OCI-LY7 (cell line): ENCODE measurements at regions not wholly inside any gene's neighbourhood (a gene's known extent, or its start where the extent isn't known, plus 50 kb on each side); places are given as distances from the start of the nearest gene placed in this dataset.

ENCODE experiments used
- BruUV-seq: library from RNA; stranded (reverse); fragments of 400-500 nt; replicated peaks from 2 replicates; lab custom pipeline; 2021; lab: Mats Ljungman, UMichigan
- CTCF ChIA-PET: fragments of 300-600 bp; sonication (Branson Sonifier 250); formaldehyde crosslinking; loops from one replicate; lab custom pipeline; 2022; ENCODE audit warnings: antibody characterized with exemption; ENCODE audit not compliant: unreplicated experiment; lab: Charles Lee
- POLR2A ChIA-PET: fragments of 300-600 bp; sonication (Branson Sonifier 250); formaldehyde crosslinking; loops from one replicate; lab custom pipeline; 2022; ENCODE audit warnings: antibody characterized with exemption; lab: Charles Lee
- DNase-seq: peaks from one replicate; pipeline ENCODE4 v3.0.0-alpha.2; 2015; ENCODE audit warnings: low spot score
- H2AFZ ChIP-seq: fragments of 200-600 bp; sonication (generic), shearing (Covaris generic); 2 replicates; pipeline ENCODE4 v1.6.1; 2014; ENCODE audit warnings: mild to moderate bottlenecking, antibody characterized with exemption, low read length, moderate library complexity
- H3K27ac ChIP-seq: fragments of 200-600 bp; sonication (generic); 2 replicates; pipeline ENCODE4 v1.5.1; 2014; ENCODE audit warnings: mixed run types, low read depth, mild to moderate bottlenecking, moderate library complexity, low read length, inconsistent platforms; ENCODE audit not compliant: poor library complexity, severe bottlenecking
- H3K36me3 ChIP-seq: fragments of 200-600 bp; sonication (generic); 2 replicates; pipeline ENCODE4 v1.6.1; 2014; ENCODE audit warnings: mild to moderate bottlenecking, antibody characterized with exemption, low read length, moderate library complexity, mixed read lengths; ENCODE audit not compliant: insufficient read depth
- H3K4me1 ChIP-seq: fragments of 200-600 bp; sonication (generic); 2 replicates; pipeline ENCODE4 v1.5.1; 2014; ENCODE audit warnings: mild to moderate bottlenecking, low read length; ENCODE audit not compliant: insufficient read depth, poor library complexity, severe bottlenecking
- H3K4me2 ChIP-seq: fragments of 200-600 bp; sonication (generic); 2 replicates; pipeline ENCODE4 v1.6.1; 2014; ENCODE audit warnings: mild to moderate bottlenecking, low read length
- H3K4me3 ChIP-seq: fragments of 200-600 bp; sonication (generic); 2 replicates; pipeline ENCODE4 v1.5.1; 2014; ENCODE audit warnings: mild to moderate bottlenecking, low read depth, low read length; ENCODE audit not compliant: poor library complexity, severe bottlenecking
- H3K79me2 ChIP-seq: fragments of 200-600 bp; sonication (generic); 2 replicates; pipeline ENCODE4 v1.6.1; 2016; ENCODE audit warnings: low read depth, mild to moderate bottlenecking, low read length, moderate library complexity, mixed read lengths; ENCODE audit not compliant: insufficient read depth
- H3K9me2 ChIP-seq: fragments of 200-600 bp; sonication (generic); 2 replicates; pipeline ENCODE4 v1.6.1; 2016; ENCODE audit warnings: mild to moderate bottlenecking, low read length, mixed read lengths; ENCODE audit not compliant: insufficient read depth
- H3K9me3 ChIP-seq: fragments of 200-600 bp; sonication (generic); 2 replicates; pipeline ENCODE4 v1.6.1; 2014; ENCODE audit warnings: mild to moderate bottlenecking, mixed run types, low read length, mixed read lengths
- H4K20me1 ChIP-seq: fragments of 200-600 bp; sonication (generic); 2 replicates; pipeline ENCODE4 v1.6.1; 2014; ENCODE audit warnings: mild to moderate bottlenecking, antibody characterized with exemption, low read length, moderate library complexity, mixed read lengths; ENCODE audit not compliant: insufficient read depth
- EZH2phosphoT487 ChIP-seq: fragments of 200-600 bp; sonication (generic); IDR thresholded peaks from 2 replicates; pipeline ENCODE4 v1.6.1; 2018; ENCODE audit warnings: low read depth, borderline replicate concordance, mild to moderate bottlenecking, mixed run types, antibody characterized with exemption, low read length, moderate library complexity, mixed read lengths
- intact Hi-C: fragments of 100-400 bp; cut with micrococcal nuclease; formaldehyde crosslinking; loops from one replicate; pipeline ENCODE4 v1.10.0; 2022; ENCODE audit not compliant: unreplicated experiment
- TF ChIP-seq, protein P1 (sequence below): fragments of 200-600 bp; sonication (generic); conservative IDR thresholded peaks from 2 replicates; pipeline ENCODE4 v1.5.1; 2014; ENCODE audit warnings: mild to moderate bottlenecking, antibody characterized with exemption, low read length, moderate library complexity, mixed read lengths

- H3K9me2 ChIP-seq = no peaks in the 10 kb centered on the region
- no TSS peak for BruUV-seq
- no peaks in the 10 kb centered on the region for H3K4me1 ChIP-seq
- H3K4me2 ChIP-seq = no peak overlapping the region
- H4K20me1 ChIP-seq = no peaks in the 10 kb centered on the region
- no peak for DNase-seq
- H3K4me3 ChIP-seq = no peak overlapping the region
- intact Hi-C loops = no loop called here
- no peak overlapping the region for H3K27ac ChIP-seq
- no peak overlapping the region for H2AFZ ChIP-seq
- no peaks in the 10 kb centered on the region for H3K36me3 ChIP-seq
- H3K9me3 ChIP-seq = no peaks in the 10 kb centered on the region
- no peaks in the 10 kb centered on the region for H3K79me2 ChIP-seq
- TF ChIP-seq EZH2phosphoT487 = no peak
- TF ChIP-seq, protein P1, sequence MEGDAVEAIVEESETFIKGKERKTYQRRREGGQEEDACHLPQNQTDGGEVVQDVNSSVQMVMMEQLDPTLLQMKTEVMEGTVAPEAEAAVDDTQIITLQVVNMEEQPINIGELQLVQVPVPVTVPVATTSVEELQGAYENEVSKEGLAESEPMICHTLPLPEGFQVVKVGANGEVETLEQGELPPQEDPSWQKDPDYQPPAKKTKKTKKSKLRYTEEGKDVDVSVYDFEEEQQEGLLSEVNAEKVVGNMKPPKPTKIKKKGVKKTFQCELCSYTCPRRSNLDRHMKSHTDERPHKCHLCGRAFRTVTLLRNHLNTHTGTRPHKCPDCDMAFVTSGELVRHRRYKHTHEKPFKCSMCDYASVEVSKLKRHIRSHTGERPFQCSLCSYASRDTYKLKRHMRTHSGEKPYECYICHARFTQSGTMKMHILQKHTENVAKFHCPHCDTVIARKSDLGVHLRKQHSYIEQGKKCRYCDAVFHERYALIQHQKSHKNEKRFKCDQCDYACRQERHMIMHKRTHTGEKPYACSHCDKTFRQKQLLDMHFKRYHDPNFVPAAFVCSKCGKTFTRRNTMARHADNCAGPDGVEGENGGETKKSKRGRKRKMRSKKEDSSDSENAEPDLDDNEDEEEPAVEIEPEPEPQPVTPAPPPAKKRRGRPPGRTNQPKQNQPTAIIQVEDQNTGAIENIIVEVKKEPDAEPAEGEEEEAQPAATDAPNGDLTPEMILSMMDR = no peak
- CTCF ChIA-PET = no interaction called here
- POLR2A ChIA-PET = no interaction called here
These were observed 246.0 kb upstream of the LRRN1 start for GRCh38 chr3:3553236-3553635.

GRCh38 chr3:3552761-3553160, 246.5 kb upstream of the LRRN1 start:
- H3K27ac ChIP-seq = no peak overlapping the region
- POLR2A ChIA-PET = no interaction called here
- H3K9me2 ChIP-seq = no peaks in the 10 kb centered on the region
- H3K4me3 ChIP-seq = no peak overlapping the region
- H3K36me3 ChIP-seq = no peaks in the 10 kb centered on the region
- intact Hi-C loops = no loop called here
- no peak overlapping the region for H3K4me2 ChIP-seq
- no TSS peak for BruUV-seq
- DNase-seq = no peak
- H3K79me2 ChIP-seq = no peaks in the 10 kb centered on the region
- no peaks in the 10 kb centered on the region for H4K20me1 ChIP-seq
- H3K9me3 ChIP-seq = no peaks in the 10 kb centered on the region
- no peak for TF ChIP-seq EZH2phosphoT487
- TF ChIP-seq, protein P1 = no peak
- CTCF ChIA-PET = no interaction called here
- H3K4me1 ChIP-seq = no peaks in the 10 kb centered on the region
- H2AFZ ChIP-seq = no peak overlapping the region

- no peak overlapping the region for H3K4me3 ChIP-seq
- intact Hi-C loops = no loop called here
- H3K4me1 ChIP-seq = no peaks in the 10 kb centered on the region
- no peak overlapping the region for H3K4me2 ChIP-seq
- no peak for DNase-seq
- no peaks in the 10 kb centered on the region for H3K9me3 ChIP-seq
- no peaks in the 10 kb centered on the region for H4K20me1 ChIP-seq
- BruUV-seq = no TSS peak
- H3K36me3 ChIP-seq = no peaks in the 10 kb centered on the region
- H2AFZ ChIP-seq = no peak overlapping the region
- no peaks in the 10 kb centered on the region for H3K79me2 ChIP-seq
- ChIA-PET CTCF (no interaction called here), POLR2A (no interaction called here)
- no peak overlapping the region for H3K27ac ChIP-seq
- no peak for TF ChIP-seq EZH2phosphoT487
- TF ChIP-seq, protein P1 = no peak
- no peaks in the 10 kb centered on the region for H3K9me2 ChIP-seq
These were observed 247.2 kb upstream of the LRRN1 start for GRCh38 chr3:3551981-3552380.
